Activated T-cell treated with anti-CD3 and anti-CD28 coated beads, Interleukin-2, amount 50 U/mL, for 4 hours (primary cell): ENCODE measurements at regions not wholly inside any gene's neighbourhood (a gene's known extent, or its start where the extent isn't known, plus 50 kb on each side); places are given as distances from the start of the nearest gene placed in this dataset.
"Not testable (repeated sequence)": the region's sequence is repeated elsewhere in the genome, so short reads cannot be mapped to it uniquely, and the experiment has no call there.

Source experiments
- ATAC-seq, 2 donors: fragments of 200-7000 bp; cut with Tn5 transposase; one replicate each; pipeline ENCODE4 v1.10.0; 2021
- DNase-seq: peaks from one replicate; pipeline ENCODE4 v3.0.0-alpha.2; 2020
- H3K27me3 Mint-ChIP-seq: one replicate; pipeline ENCODE4 v1.8.0; 2021; ENCODE audit warnings: low read depth, mixed read lengths
- H3K36me3 Mint-ChIP-seq: one replicate; pipeline ENCODE4 v1.8.0; 2022; ENCODE audit warnings: mixed read lengths; ENCODE audit not compliant: insufficient read depth
- H3K4me1 Mint-ChIP-seq: one replicate; pipeline ENCODE4 v1.8.0; 2021; ENCODE audit warnings: low read depth, mixed read lengths
- H3K4me3 Mint-ChIP-seq: one replicate; pipeline ENCODE4 v1.8.0; 2021; ENCODE audit warnings: mild to moderate bottlenecking, moderate library complexity, mixed read lengths
- H3K9me3 Mint-ChIP-seq: one replicate; pipeline ENCODE4 v1.8.0; 2021; ENCODE audit warnings: mixed read lengths

DNA sequence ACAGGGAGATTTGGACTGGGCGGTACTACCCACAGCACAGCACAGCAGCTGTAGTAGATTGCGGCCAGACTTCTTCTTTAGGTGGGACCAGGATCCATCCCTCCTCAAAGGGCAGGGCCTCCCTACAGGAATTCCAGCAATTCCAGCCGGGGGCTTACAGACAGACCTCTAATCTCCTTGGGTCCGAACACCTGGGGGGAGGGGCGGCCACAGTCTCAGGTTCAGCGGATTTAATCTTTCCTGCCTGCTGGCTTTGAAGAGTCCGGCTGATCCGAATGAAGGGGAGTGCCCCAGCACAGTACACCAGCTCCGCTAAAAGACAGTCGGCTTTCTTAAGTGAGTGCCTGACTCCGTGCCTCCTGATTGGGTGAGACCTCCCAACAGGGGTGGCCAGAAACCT is 1708.5 kb downstream of the BRINP3 start:
- Mint-ChIP-seq H3K4me3 (no peak overlapping the region), H3K27me3 (no peaks in the 10 kb centered on the region), H3K4me1 (no peaks in the 10 kb centered on the region), H3K9me3 (peaks cover 14% of the 10 kb centered on the region), H3K36me3 (no peaks in the 10 kb centered on the region)
- ATAC-seq (no peak), DNase-seq (no peak)

DNA sequence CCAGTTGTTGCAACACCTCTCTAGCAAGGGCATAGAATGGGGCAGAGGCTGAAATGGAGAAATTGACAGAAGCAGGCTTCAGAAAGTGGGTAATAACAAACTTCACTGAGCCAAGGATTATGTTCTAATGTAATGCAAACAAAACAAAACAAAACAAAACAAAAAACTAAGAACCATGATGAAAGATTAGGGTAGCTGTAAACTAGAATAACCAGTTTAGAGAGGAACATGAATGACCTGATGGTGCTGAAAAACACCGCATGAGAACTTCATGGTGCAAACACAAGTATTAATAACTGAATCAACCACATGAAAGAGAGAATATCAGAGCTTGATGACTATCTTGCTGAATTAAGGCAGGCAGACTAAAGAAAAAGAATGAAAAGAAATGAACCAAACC is 1707.7 kb downstream of the BRINP3 start:
- Mint-ChIP-seq H3K36me3 (no peaks in the 10 kb centered on the region), H3K4me3 (no peak overlapping the region), H3K9me3 (peaks cover 15% of the 10 kb centered on the region), H3K4me1 (no peaks in the 10 kb centered on the region), H3K27me3 (no peaks in the 10 kb centered on the region)
- ATAC-seq (no peak), DNase-seq (no peak)

DNA sequence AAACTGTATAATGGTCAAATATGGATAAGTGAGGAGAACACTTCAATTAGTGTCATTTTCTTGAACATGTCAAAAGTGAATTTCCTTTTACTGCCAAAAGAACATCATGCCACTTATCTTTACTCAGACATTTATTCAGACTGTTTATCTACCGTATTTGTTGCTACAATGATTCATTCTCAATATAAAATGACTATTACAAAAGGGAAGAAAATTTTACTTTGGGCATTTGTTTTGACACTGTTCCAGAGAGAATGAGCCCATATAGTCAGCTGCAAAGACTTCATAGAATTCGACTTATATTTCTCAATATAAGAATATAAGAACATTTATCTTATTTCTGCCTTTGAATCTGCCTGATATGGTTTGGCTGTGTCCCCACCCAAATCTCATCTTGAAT is 1699.1 kb downstream of the BRINP3 start:
- Mint-ChIP-seq H3K27me3 (no peaks in the 10 kb centered on the region), H3K36me3 (no peaks in the 10 kb centered on the region), H3K9me3 (peaks cover 18% of the 10 kb centered on the region), H3K4me3 (no peak overlapping the region), H3K4me1 (no peaks in the 10 kb centered on the region)
- no peak for DNase-seq
- no peak for ATAC-seq

DNA sequence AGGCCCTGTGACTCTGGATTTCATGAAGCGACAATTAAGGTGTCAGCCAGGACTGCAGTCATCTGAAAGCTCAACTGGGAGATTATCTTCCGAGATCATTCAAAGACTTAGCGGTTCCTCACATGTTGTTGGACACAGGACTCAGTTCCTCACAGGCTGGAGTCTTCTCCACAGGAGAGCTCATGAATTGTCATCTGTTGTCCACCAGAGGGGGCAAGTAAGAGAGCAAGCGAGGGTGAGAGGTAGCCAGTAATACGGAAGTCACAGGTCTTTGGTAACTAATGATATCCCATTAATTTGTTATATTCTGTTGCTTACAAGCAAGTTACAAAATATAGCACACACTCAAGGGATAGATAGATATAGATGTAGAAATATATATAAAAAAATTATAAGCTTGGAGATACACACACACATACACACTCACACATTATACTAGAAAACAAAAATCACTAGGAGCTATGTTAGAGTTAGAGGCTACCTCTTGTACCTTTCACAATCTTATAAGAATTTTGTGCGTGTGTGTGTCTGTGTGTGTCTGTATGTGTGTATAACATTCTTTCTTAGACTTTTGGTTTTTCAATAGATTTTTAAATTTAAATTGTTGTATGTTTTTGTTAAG is 1695.3 kb downstream of the BRINP3 start:
- no peak for ATAC-seq
- peaks cover 7% of the 10 kb centered on the region for H3K9me3 Mint-ChIP-seq
- H3K27me3 Mint-ChIP-seq = no peaks in the 10 kb centered on the region
- no peaks in the 10 kb centered on the region for H3K36me3 Mint-ChIP-seq
- DNase-seq = no peak
- no peak overlapping the region for H3K4me3 Mint-ChIP-seq
- no peaks in the 10 kb centered on the region for H3K4me1 Mint-ChIP-seq

DNA sequence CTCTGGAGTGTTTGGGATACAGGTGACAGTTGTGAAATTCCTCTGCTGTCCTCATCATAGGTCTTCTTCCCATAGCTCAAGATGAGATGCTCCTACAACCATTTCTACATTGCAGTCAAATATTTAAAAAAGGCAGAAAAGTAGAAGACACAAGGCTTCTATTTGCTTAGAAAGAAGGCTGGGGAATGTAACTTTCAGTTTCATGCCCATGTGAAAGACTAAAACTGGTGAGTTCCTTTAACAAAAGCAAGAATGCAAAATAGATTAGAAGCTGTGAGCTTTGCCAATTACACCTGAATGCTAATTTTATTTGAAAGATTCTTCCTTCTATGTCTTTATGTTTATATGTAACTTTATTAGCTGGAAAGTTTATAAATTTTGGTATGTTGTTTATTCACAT is 1682.7 kb downstream of the BRINP3 start:
- Mint-ChIP-seq H3K9me3 (peaks cover 15% of the 10 kb centered on the region), H3K27me3 (no peaks in the 10 kb centered on the region), H3K36me3 (no peaks in the 10 kb centered on the region), H3K4me3 (no peak overlapping the region), H3K4me1 (no peaks in the 10 kb centered on the region)
- ATAC-seq (no peak), DNase-seq (no peak)

DNA sequence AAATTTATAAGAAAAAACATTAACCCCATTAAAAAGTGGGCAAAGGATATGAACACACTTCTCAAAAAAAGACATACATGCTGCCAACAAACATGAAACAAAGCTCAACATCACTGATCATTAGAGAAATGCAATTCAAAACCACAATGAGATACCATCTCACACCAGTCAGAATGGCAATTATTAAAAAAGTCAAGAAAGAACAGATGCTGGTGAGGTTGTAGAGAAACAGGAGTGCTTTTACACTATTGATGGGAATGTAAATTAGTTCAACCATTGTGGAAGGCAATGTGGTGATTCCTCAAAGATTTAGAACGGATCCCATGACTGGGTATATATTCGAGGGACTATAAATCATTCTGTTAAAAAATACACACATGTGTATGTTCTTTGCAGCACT is 1665.5 kb downstream of the BRINP3 start:
- not testable (repeated sequence) for DNase-seq, H3K27me3 Mint-ChIP-seq, ATAC-seq, H3K36me3 Mint-ChIP-seq, H3K4me3 Mint-ChIP-seq, H3K4me1 Mint-ChIP-seq
- peaks cover 34% of the 10 kb centered on the region for H3K9me3 Mint-ChIP-seq

DNA sequence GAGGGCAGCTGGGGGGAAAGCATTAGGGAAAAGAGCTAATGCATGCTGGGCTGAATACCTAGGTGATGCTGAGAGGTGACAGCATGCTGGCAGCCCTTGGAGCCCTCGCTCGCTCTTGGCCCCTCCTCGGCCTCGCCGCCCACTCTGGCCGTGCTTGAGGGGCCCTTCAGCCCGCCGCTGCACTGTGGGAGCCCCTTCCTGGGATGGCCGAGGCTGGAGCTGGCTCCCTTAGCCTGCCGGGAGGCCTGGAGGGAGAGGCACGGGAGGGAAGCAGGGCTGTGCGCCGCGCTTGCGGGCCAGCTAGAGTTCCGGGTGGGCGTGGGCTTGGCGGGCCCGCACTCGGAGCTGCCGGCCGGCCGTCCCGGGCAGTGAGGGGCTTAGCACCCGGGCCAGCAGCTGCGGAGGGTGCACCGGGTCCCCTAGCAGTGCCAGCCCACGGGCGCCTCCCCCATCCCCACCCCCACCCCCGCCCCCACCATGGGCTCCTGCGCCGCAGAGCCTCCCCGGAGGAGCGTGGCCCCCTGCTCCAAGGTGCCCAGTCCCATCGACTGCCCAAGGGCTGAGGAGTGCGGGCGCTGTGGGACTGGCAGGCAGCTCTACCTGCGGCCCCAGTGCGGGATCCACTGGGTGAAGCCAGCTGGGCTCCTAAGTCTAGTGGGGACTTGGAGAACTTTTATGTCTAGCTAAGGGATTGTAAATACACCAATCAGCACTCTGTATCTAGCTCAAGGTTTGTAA is 1664.7 kb downstream of the BRINP3 start:
- not testable (repeated sequence) for H3K36me3 Mint-ChIP-seq, ATAC-seq, H3K4me1 Mint-ChIP-seq, DNase-seq, H3K4me3 Mint-ChIP-seq, H3K27me3 Mint-ChIP-seq
- H3K9me3 Mint-ChIP-seq = peaks cover 34% of the 10 kb centered on the region

DNA sequence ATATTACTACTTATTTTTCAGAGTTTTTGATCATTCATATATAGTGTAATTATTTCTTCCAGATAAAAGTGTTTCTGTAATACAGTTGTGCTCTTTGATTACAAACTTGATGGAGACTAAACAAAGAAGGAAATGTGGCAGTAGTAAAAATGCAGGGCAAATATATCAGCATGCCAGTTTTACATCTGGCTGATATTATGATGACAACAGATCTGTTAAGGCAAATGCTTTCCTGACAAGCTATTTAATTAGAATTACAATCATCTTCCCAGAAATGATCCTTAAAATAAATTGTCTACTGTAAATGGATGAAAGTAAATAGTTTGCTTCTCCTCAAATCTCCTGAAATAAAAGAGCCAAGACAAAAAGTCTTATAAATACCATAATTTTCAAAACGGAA is 1659.8 kb downstream of the BRINP3 start:
- Mint-ChIP-seq H3K36me3 (no peaks in the 10 kb centered on the region), H3K4me1 (no peaks in the 10 kb centered on the region), H3K9me3 (peaks cover 13% of the 10 kb centered on the region), H3K4me3 (no peak overlapping the region), H3K27me3 (no peaks in the 10 kb centered on the region)
- ATAC-seq = no peak
- no peak for DNase-seq

DNA sequence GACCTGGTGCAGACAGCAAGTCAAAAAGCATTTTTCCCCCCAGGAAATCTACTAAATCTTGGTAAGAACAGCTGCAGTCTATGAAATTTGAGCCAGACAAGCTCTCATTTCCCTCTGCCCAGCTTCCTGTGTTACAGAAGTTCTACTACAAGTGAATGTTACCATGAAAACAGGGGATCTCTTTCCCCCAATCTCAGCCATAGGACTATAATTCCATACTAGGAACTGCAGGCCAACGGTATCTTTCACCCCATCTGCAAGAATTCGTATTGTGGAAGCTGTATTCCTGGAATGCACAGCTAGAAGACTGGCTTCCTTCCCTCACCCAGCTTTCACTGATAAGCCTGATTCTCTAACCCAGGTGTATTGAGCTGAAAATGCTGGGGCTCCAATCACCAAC is 1655.4 kb downstream of the BRINP3 start:
- ATAC-seq (no peak), DNase-seq (no peak)
- Mint-ChIP-seq H3K36me3 (no peaks in the 10 kb centered on the region), H3K9me3 (peaks cover 6% of the 10 kb centered on the region), H3K4me3 (no peak overlapping the region), H3K27me3 (no peaks in the 10 kb centered on the region), H3K4me1 (no peaks in the 10 kb centered on the region)

DNA sequence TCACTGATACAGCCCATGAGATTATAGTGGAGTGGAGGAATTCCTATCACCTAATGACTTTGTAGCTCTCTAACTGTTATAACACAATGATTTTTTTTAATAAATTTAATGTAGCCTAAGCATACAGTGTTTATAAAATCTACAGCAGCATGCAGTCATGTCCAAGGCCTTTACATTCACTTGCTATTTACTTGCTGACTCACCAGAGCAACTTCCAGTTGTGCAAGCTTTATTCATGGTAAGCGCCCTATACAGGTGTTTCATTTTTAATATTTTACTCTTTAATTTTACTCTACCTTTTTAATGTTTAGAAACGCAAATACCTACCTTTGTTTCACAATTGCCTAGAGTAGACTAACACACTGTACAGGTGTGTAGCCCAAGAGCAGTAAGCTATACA is 1652.2 kb downstream of the BRINP3 start:
- ATAC-seq (no peak), DNase-seq (no peak)
- no peaks in the 10 kb centered on the region for H3K27me3 Mint-ChIP-seq
- H3K4me3 Mint-ChIP-seq = no peak overlapping the region
- H3K4me1 Mint-ChIP-seq = no peaks in the 10 kb centered on the region
- H3K9me3 Mint-ChIP-seq = peaks cover 7% of the 10 kb centered on the region
- H3K36me3 Mint-ChIP-seq = no peaks in the 10 kb centered on the region

DNA sequence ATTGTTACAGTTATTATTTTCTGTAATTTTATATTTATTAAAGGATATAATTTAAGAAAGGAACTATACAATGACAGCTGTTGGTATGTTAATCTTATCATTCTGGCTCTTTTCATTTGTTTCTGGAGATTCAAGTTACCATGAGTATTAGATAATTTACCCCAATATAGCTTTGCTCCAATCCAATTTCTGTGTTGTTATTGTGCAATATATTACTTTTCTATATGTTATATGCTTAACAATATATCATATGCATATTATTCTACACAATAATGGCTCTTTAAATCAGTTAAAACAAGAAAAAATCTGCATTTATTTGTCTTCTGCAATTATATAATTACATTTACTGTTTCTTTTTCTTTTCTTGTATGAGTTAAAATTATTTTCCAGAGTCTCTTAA is 1650.9 kb downstream of the BRINP3 start:
- Mint-ChIP-seq H3K9me3 (peaks cover 7% of the 10 kb centered on the region), H3K4me3 (no peak overlapping the region), H3K36me3 (no peaks in the 10 kb centered on the region), H3K27me3 (no peaks in the 10 kb centered on the region), H3K4me1 (no peaks in the 10 kb centered on the region)
- ATAC-seq = no peak
- DNase-seq = no peak

DNA sequence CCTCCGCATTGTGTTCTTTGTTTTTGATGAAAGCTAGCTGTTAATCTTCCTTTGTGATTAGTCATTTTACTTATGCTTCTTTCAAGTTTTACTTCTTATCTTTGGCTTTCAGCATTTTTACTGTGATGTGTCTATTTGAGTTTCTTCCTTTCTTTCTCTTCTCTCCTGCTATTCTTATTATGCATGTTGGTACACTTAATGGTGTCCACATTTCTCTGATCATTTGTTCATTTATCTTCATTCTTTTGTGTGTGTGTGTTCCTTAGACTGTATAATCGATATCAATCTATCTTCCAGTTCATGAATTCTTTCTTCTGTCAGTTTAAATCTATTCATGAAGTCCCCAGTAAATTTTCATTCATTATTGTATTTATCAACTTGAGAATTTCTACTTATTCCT is 1650.3 kb downstream of the BRINP3 start:
- ATAC-seq = no peak
- Mint-ChIP-seq H3K4me1 (no peaks in the 10 kb centered on the region), H3K9me3 (peaks cover 7% of the 10 kb centered on the region), H3K36me3 (no peaks in the 10 kb centered on the region), H3K27me3 (no peaks in the 10 kb centered on the region), H3K4me3 (no peak overlapping the region)
- no peak for DNase-seq

DNA sequence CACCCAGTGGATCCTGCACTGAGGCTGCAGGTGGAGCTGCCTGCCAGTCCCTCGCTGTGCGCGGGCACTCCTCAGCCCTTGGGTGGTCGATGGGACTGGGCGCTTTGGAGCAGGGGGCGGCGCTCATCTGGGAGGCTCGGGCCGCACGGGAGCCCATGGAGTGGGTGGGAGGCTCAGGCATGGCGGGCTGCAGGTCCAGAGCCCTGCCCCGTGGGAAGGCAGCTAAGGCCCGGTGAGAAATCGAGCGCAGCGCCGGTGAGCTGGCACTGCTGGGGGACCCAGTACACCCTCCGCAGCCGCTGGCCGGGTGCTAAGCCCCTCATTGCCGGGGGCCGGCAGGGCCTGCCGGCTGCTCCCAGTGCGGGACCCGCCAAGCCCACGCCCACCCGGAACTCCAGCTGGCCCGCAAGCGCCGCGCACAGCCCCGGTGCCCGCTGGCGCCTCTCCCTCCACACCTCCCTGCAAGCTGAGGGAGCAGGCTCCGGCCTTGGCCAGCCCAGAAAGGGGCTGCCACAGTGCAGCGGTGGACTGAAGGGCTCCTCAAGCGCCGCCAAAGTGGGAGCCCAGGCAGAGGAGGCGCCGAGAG is 1636.5 kb downstream of the BRINP3 start:
- not testable (repeated sequence) for H3K4me1 Mint-ChIP-seq, ATAC-seq, DNase-seq, H3K4me3 Mint-ChIP-seq, H3K27me3 Mint-ChIP-seq, H3K36me3 Mint-ChIP-seq, H3K9me3 Mint-ChIP-seq

DNA sequence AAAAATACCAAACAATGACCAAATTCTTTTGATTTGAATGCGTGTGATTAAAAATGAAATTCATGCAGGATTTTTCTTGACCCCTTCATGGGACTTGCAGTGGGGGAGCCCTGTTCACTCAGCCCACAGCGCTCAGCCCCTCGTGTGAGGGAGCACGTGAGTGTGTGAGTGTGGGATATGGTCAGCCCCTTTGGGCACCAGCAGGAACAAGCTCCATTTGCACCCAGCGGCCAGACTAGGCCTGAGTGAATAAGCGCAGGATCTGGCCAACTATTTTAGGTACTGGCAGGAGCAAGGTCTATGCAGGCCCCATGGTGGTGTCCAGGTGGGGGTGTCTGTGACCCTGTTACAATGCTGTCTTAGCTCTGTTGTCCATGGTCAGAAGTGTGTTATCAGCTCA is 1631.2 kb downstream of the BRINP3 start:
- Mint-ChIP-seq H3K9me3 (no peaks in the 10 kb centered on the region), H3K4me1 (no peaks in the 10 kb centered on the region), H3K27me3 (no peaks in the 10 kb centered on the region), H3K4me3 (no peak overlapping the region), H3K36me3 (no peaks in the 10 kb centered on the region)
- DNase-seq (no peak), ATAC-seq (no peak)

DNA sequence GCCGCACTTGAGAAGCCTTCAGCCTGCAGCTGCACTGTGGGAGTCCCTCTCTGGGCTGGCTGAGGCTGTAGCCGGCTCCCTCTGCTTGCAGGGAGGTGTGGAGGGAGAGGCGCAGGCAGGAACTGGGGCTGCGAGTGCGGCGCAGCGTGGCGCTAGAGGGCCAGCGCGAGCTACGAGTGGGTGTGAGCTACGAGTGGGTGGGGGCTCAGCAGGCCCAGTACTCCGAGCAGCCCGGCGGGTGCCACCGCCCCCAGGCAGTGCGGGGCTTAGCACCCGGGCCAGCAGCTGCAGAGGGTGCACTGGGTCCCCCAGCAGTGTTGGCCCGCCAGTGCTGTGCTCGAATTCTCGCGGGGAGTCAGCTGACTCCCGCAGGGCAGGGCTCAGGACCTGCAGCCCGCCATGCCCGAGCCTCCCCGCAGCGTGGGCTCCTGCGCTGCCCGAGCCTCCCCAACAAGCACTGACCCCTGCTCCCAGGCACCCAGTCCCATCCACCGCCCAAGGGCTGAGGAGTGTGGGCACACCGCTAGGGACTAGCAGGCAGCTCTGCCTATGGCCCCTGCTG is 1620.1 kb downstream of the BRINP3 start:
- no peak for ATAC-seq
- Mint-ChIP-seq H3K9me3 (peaks cover 8% of the 10 kb centered on the region), H3K4me3 (no peak overlapping the region), H3K4me1 (no peaks in the 10 kb centered on the region), H3K27me3 (no peaks in the 10 kb centered on the region), H3K36me3 (no peaks in the 10 kb centered on the region)
- DNase-seq = no peak
